Myocyte (in vitro differentiated cells): ENCODE measurements at regions not wholly inside any gene's neighbourhood (a gene's known extent, or its start where the extent isn't known, plus 50 kb on each side); places are given as distances from the start of the nearest gene placed in this dataset.
"Not testable (repeated sequence)": the region's sequence is repeated elsewhere in the genome, so short reads cannot be mapped to it uniquely, and the experiment has no call there.

Experiments used
- DNase-seq: peaks from one replicate; pipeline ENCODE4 v3.0.0-alpha.2; 2012; ENCODE audit warnings: low read depth

DNA sequence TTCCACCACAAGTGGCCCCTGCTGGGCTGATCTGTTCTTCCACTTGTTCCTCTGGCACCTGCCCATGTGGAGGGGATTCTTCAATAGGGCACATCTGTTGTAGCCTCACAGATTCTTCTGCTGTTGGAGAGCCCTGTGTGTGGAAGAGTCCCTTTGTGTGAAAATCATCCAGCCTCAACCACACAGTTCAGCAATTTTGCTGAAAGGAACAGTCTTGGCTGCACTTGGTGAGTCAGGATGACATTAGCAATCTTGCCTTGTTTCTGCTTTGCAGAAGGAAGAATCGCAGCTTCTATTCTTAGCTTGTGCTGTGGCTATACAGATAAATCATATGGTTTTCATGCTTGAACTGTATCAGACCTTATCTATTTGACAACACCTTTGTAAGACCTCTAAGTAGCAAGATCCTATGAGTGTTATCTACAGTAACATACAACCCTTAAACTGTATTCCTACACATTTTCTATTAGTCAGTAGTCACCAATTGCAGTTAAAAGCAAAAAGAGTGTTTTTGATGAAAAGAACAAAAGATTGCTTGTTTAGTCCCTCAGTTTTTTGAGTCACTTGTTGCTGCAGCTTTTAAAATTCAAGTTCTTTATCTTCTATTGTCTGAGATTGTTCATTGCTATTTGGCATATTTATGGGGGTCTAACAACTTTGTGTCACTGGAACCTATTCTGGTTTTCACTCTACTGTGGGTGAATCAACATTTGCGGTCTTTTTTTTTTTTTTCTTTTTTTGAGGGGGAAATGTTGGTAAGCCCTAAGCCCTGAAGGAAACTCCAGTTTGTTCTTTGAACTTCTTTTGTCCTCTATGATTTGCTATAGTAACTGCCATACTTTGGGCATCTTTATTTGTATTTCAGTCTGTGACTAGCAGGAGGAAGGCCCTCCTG, 231.6 kb downstream of the TFAP2B start:
- no peak for DNase-seq

- DNase-seq, result not testable (repeated sequence)
Measured at GRCh38 chr6:51052716-51053115, 234.0 kb downstream of the TFAP2B start.

GRCh38 chr6:51055316-51055715, 236.6 kb downstream of the TFAP2B start:
- DNase-seq, result not testable (repeated sequence)

DNA sequence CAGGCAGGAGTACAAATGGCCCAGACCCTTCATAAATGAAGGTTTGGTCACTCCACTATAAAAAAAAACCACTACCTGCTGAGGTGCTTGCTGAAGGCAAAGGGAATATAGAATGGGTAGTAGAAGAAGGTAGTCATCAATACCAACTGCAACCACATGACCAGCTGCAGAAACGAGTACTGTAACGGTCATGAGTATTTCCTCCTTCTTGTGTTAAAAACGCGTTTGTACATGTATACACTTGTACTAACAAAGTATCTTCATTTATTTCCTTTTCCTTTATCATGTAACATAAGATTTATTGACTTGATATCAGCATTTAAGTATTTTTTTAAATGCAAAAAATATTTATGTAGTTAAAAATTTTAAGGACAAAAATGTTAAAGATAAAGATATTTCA, 238.6 kb downstream of the TFAP2B start:
- no peak for DNase-seq

DNA sequence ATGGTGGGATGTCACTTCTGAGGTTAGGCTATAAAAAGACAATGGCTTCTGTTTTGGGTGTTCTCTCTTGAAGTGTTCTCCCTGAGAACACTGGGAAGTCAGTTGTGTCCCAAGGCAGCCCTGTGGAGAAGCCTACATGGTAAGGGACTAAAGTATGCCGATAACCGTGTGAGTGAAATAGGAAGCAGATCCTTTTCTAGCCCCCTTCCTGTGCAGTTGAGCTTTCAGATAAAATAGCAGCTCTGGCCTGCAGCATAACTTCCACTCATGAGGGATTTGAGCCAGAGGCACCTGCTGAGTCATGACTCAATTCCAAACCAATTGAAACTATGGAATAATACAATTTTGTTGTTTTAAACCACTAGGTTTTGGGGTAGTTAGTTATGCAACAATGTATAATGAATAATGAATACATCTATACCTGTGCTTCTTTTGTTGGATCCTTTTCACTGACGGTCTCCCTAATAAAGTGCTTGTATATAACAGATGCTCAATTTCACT, 241.6 kb downstream of the TFAP2B start:
- no peak for DNase-seq

GRCh38 chr6:51062166-51062722, 243.6 kb downstream of the TFAP2B start:
- DNase-seq, result no peak

DNA sequence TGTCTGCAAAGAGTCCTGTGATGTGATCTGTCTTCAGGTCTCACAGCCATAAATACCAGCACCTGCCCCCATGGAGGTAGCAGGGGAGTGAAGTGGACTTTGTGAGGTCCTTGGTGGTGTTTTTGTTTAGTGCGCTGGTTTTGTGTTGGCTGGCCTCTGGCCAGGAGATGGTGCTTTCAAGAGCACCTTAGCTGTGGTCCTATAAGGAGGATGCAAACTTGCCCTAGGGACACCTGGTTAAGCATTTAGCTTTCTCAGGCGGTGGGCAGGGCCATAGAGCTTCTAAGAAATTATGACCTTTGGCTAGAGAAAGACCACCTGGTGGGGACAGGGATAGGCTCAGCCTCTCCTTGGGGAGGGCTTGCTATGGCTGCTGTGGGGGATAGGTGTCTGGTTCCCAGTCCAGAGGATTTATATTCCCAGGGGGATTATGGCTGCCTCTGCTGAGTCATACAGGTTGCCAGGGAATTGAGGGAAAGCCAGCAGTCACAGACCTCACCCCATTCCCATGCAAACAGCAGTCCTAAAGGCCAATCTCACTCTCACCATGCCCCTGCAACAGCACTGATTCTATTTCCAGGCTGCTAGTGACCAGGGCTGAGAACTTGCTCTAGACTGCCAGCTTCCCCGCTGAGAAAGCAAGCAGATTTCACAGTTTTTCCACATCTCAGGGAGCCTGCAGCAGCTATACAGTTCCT, 259.3 kb downstream of the TFAP2B start:
- no peak for DNase-seq

GRCh38 chr6:51090343-51090742, 271.7 kb downstream of the TFAP2B start:
- no peak for DNase-seq

DNA sequence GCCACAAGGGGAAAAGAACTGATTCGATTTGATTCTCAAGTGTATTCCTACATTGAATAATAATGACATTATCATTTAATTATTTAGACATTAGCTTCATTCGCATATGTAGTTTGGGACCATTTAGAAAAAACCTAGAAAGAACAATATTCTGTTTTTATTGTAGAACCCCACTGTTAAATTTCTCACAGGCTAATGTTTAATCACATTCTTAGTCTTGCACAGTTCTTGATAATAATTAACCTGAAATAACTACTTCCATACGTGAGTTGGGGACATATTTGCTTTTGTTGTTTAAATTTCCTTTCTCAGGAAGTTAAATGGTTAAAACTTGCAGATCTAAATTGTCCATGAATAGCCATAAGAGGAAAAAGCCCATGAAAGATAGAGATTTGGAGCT, 275.2 kb downstream of the TFAP2B start:
- no peak for DNase-seq

GRCh38 chr6:51094271-51094670, 275.6 kb downstream of the TFAP2B start:
- no peak for DNase-seq

GRCh38 chr6:51098246-51098645, 279.6 kb downstream of the TFAP2B start:
- no peak for DNase-seq

DNA sequence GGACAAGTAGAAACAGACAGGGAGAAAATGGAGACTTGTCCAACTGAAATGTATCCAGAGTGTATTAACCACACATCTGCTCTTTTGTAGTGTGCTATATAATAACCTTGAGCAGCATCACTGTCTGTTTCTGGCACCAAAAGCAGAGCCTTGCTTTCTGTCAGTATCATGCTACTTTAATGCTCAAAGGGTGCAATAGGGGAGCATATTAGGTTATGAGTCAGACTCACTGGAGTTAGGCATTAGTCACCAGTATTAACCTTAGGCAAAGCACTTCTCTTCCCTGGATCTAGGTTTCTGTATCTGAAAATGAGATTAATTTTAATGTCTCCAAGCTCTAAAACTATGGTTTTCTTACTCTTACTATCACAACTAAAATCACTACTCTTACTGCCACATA, 280.1 kb downstream of the TFAP2B start:
- DNase-seq, result no peak

GRCh38 chr6:51099201-51099600, 280.5 kb downstream of the TFAP2B start:
- no peak for DNase-seq

GRCh38 chr6:51105357-51105756, 286.7 kb downstream of the TFAP2B start:
- DNase-seq, result no peak

DNA sequence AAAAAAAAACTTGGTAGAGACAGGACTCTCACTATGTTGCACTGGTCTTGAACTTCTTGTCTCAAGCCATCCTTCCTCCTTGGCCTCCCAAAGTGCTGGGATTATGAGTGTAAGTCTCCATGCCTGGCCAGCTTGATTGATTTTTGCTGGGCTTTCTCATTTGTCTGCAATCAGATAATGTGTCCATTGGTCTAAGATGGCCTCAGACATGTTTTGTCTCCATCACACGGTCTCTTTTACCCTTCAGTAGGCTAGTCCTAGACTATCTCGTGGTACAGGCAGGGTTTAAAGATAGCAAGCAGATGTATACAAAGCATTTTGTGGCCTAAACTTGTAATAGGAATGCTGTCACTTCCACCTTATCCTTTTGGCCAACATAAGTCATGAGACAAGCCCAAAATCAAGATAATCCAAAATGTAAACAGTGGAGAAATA, 289.1 kb downstream of the TFAP2B start:
- DNase-seq, result no peak

DNA sequence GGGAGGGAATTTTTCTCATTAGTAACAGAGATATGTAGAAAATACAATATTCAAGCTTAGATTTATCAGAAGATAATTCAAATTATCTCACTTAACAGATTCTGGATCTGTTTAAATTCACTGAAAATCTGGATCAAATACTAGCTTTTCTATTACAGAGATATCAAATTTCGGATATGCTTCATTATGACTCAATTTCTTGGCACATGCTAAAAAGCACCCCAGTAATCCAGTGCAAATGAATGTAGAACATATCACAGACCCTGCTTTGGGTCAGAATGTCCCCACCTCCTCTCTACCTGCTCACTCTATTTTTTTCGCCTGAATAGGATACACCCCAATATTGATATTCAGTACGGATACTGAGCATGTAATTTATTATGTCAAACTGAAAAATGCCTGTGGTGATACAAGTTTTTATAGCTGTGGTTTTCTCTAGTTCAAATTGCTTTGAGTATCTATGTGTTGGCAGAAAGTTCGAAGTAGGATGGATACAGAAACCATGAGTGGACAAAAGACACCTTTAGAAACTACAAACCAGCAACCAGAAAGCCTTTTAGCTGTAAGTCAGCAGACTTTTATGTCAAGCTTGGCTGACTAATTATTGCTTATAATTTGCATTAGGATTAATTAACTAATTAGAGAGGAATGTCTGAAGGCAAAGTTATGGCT, 290.0 kb downstream of the TFAP2B start:
- no peak for DNase-seq

GRCh38 chr6:51112731-51113130, 294.1 kb downstream of the TFAP2B start:
- DNase-seq, result no peak

GRCh38 chr6:51116723-51117122, 298.1 kb downstream of the TFAP2B start:
- DNase-seq, result no peak

- no peak for DNase-seq
Measured at GRCh38 chr6:51118792-51119191, 300.1 kb downstream of the TFAP2B start.

- DNase-seq, result no peak
Measured at GRCh38 chr6:51120016-51120415, 301.3 kb downstream of the TFAP2B start.

DNA sequence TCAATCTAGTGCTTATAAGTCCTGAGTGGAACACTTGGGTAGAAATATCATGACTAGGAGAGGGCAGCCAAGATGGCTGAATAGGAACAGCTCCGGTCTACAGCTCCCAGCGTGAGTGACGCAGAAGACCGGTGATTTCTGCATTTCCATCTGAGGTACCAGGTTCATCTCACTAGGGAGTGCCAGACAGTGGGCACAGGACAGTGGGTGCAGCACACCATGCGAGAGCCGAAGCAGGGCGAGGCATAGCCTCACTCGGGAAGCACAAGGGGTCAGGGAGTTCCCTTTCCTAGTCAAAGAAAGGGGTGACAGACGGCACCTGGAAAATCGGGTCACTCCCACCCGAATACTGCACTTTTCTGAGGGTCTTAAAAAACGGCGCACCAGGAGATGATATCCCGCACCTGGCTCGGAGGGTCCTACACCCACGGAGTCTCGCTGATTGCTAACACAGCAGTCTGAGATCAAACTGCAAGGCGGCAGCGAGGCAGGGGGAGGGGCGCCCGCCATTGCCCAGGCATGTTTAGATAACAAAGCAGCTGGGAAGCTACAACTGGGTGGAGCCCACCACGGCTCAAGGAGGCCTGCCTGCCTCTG, 302.8 kb downstream of the TFAP2B start:
- not testable (repeated sequence) for DNase-seq
